ENCODE measurements at regions not wholly inside any gene's neighbourhood (a gene's known extent, or its start where the extent isn't known, plus 50 kb on each side); places are given as distances from the start of the nearest gene placed in this dataset.

DNA sequence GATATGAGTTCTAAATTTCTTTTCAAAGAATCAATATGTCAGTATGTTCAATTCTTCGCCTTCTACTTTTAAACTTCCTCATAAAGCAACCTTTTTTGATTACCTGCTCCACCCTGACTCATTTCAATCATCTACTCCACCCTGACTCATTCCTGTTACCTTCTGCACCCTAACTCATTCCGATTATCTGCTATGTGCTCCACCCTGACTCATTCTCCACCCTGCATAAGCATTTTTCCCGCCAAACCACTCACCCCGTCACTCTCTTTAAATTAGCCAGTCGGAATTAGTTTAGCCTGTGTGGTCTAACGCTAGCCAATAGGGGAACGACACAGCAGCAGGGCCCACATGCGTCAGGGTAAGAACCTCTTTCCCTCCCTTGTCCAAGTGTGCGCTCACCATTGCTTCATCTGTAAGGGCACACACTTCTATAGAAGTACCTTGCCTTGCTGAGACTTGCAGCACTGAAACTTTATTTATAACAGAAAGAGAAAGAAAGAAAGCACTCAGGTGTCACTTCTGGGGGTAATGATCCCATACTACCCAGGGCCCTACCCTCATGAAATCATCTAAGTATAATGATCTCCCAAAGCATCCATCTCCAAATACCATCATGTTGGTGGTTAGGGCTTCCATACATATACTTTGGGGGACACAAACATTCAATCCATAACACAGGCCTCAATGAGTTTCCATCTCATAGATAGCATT, 875.2 kb downstream of the RAPGEF2 start:
- Histone ChIP-seq H3K9me2 (replicated peaks; ENCODE audit: insufficient read depth, low read length) (no peaks in the 10 kb centered on the region), H2AFZ (ENCODE audit: low read length) (no peak overlapping the region), H3K79me2 (ENCODE audit: low read length) (no peaks in the 10 kb centered on the region), H3K4me2 (ENCODE audit: low read depth, low read length, poor library complexity, severe bottlenecking) (no peak overlapping the region), H3K4me3 (ENCODE audit: low read length) (no peak overlapping the region), H3K9me3 (ENCODE audit: low read length) (peaks cover 26% of the 10 kb centered on the region), H3K9ac (ENCODE audit: low read length) (no peak overlapping the region), H3K36me3 (ENCODE audit: insufficient read depth, low read length) (no peaks in the 10 kb centered on the region), H3K4me1 (ENCODE audit: low read length) (no peaks in the 10 kb centered on the region), H4K20me1 (ENCODE audit: insufficient read depth, low read depth, low read length) (no peaks in the 10 kb centered on the region), H3K27me3 (ENCODE audit: low read length) (no peaks in the 10 kb centered on the region), H3K27ac (ENCODE audit: low read length) (no peak overlapping the region)
- DNase-seq: no peak

DNA sequence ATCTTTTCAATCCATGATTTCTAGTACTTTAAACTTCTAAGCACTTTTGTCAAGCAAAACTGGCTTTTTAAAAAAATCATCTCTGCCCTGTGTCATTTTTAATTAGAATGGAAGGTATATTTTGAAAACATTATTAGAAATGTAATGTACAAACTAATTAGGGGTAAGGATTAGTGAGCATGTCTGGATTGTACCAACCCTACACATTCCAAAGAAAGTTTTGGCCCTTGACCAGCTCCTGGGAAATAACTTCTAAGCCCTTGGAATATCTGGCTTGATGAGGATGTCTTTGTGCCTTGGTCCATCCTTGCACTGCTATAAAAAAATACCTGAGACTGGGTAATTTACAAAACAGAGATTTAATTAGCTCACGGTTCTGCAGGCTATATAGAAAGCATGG, 876.5 kb downstream of the RAPGEF2 start:
- Histone ChIP-seq H3K4me3 (ENCODE audit: low read length) (no peak overlapping the region), H3K36me3 (ENCODE audit: insufficient read depth, low read length) (no peaks in the 10 kb centered on the region), H3K27me3 (ENCODE audit: low read length) (no peaks in the 10 kb centered on the region), H3K4me1 (ENCODE audit: low read length) (no peaks in the 10 kb centered on the region), H2AFZ (ENCODE audit: low read length) (no peak overlapping the region), H3K79me2 (ENCODE audit: low read length) (no peaks in the 10 kb centered on the region), H3K9ac (ENCODE audit: low read length) (no peak overlapping the region), H4K20me1 (ENCODE audit: insufficient read depth, low read depth, low read length) (no peaks in the 10 kb centered on the region), H3K9me2 (replicated peaks; ENCODE audit: insufficient read depth, low read length) (no peaks in the 10 kb centered on the region), H3K9me3 (ENCODE audit: low read length) (peaks cover 27% of the 10 kb centered on the region), H3K4me2 (ENCODE audit: low read depth, low read length, poor library complexity, severe bottlenecking) (no peak overlapping the region), H3K27ac (ENCODE audit: low read length) (no peak overlapping the region)
- no peak for DNase-seq

DNA sequence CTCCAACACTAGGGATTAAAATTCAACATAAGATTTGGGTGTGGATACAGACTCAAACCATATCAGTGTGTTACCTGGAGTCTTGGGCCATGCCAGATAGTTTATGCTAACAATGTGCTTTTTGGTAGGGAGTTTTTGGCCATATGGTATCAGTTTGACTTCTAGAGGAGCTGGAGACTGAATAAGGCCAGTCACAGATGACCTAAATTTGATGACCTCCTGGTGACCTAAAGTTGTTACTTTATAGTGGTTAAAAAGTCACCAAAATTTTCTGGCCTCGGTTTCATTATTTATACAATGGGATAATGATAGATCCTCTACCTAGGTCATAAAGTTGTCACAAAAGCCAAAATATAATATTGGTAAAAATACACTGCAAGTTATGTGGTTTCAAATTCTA, 877.1 kb downstream of the RAPGEF2 start:
- Histone ChIP-seq H2AFZ (ENCODE audit: low read length) (no peak overlapping the region), H3K9me3 (ENCODE audit: low read length) (peaks cover 29% of the 10 kb centered on the region), H3K9ac (ENCODE audit: low read length) (no peak overlapping the region), H3K79me2 (ENCODE audit: low read length) (no peaks in the 10 kb centered on the region), H3K4me2 (ENCODE audit: low read depth, low read length, poor library complexity, severe bottlenecking) (no peak overlapping the region), H3K4me1 (ENCODE audit: low read length) (no peaks in the 10 kb centered on the region), H3K36me3 (ENCODE audit: insufficient read depth, low read length) (no peaks in the 10 kb centered on the region), H3K9me2 (replicated peaks; ENCODE audit: insufficient read depth, low read length) (no peaks in the 10 kb centered on the region), H3K27ac (ENCODE audit: low read length) (no peak overlapping the region), H4K20me1 (ENCODE audit: insufficient read depth, low read depth, low read length) (no peaks in the 10 kb centered on the region), H3K27me3 (ENCODE audit: low read length) (no peaks in the 10 kb centered on the region), H3K4me3 (ENCODE audit: low read length) (no peak overlapping the region)
- no peak for DNase-seq

DNA sequence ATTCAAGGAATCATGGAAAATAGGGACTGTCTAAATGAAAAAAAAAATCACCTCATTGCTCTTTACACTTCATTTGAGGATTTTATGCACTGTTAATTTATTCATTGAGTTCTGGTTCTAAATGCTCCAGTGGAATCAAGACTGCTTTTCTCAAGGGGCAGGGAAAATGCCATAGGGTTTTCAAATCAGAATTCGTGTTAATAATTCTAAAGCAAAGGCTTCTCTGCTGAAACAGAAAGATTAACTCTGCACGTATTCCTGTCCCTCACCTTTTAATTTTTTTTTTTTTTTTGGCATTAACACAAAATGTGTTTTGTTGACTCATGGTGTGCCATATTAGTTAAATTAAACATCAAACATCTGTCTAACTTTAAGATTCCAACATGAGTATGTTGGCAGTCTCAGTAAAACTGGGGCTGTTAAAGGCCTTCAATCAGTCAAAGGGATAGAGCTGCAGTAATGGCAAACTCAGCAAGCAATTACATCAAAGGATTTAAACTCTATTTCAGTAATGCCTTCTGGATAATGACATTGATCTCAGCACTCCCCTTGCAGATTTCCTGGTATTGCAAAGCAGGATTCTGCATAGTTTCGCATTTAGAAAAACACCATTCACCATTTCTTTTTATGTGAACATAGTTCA, 878.1 kb downstream of the RAPGEF2 start:
- H3K9me3 ChIP-seq (ENCODE audit: low read length): peaks cover 31% of the 10 kb centered on the region
- no peaks in the 10 kb centered on the region for H3K36me3 ChIP-seq (ENCODE audit: insufficient read depth, low read length)
- no peak overlapping the region for H3K9ac ChIP-seq (ENCODE audit: low read length)
- H3K27me3 ChIP-seq (ENCODE audit: low read length): no peaks in the 10 kb centered on the region
- H4K20me1 ChIP-seq (ENCODE audit: insufficient read depth, low read depth, low read length): no peaks in the 10 kb centered on the region
- no peak overlapping the region for H2AFZ ChIP-seq (ENCODE audit: low read length)
- DNase-seq: no peak
- H3K4me2 ChIP-seq (ENCODE audit: low read depth, low read length, poor library complexity, severe bottlenecking): no peak overlapping the region
- H3K27ac ChIP-seq (ENCODE audit: low read length): no peak overlapping the region
- H3K9me2 ChIP-seq (replicated peaks; ENCODE audit: insufficient read depth, low read length): no peaks in the 10 kb centered on the region
- H3K4me1 ChIP-seq (ENCODE audit: low read length): no peaks in the 10 kb centered on the region
- no peak overlapping the region for H3K4me3 ChIP-seq (ENCODE audit: low read length)
- H3K79me2 ChIP-seq (ENCODE audit: low read length): no peaks in the 10 kb centered on the region

DNA sequence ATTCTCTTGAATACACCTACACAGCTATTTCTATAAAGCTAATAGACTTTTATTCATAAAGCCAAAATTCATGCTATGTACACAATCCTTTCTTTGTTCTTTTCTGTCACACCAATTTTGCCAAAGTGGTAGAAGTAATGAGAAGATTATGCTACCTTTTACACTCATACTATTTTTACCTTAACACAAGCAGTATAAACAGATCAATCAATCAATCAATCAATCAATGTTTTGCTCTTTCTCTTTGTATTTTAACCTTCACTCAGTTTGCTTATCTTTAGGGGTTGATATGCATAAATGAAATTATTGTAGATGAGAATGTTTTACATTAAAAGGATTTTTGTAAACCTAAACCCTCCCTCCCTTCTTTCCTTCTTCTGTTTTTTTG, 878.6 kb downstream of the RAPGEF2 start:
- Histone ChIP-seq H3K36me3 (ENCODE audit: insufficient read depth, low read length) (no peaks in the 10 kb centered on the region), H3K4me1 (ENCODE audit: low read length) (no peaks in the 10 kb centered on the region), H3K27ac (ENCODE audit: low read length) (no peak overlapping the region), H3K9me2 (replicated peaks; ENCODE audit: insufficient read depth, low read length) (no peaks in the 10 kb centered on the region), H3K4me2 (ENCODE audit: low read depth, low read length, poor library complexity, severe bottlenecking) (no peak overlapping the region), H3K4me3 (ENCODE audit: low read length) (no peak overlapping the region), H3K27me3 (ENCODE audit: low read length) (no peaks in the 10 kb centered on the region), H3K9me3 (ENCODE audit: low read length) (peaks cover 36% of the 10 kb centered on the region), H4K20me1 (ENCODE audit: insufficient read depth, low read depth, low read length) (no peaks in the 10 kb centered on the region), H2AFZ (ENCODE audit: low read length) (no peak overlapping the region), H3K9ac (ENCODE audit: low read length) (no peak overlapping the region), H3K79me2 (ENCODE audit: low read length) (no peaks in the 10 kb centered on the region)
- DNase-seq: no peak

DNA sequence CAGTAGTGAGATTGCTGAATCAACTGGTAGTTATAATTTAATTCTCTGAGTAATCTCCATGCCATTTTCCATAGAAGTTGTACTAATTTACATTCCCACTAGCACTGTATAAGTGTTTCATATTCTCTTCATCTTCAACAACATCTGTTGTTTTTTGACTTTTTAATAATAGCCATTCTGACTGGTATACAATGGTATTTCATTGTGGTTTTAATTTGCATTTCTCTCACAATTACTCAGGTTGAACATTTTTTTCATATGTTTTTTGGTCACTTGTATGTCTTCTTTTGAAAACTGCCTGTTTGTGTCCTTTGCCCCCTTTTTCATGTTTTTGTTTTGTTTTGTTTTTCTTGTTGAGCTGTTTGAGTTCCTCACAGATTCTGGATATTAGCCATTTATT, 880.2 kb downstream of the RAPGEF2 start:
- H3K79me2 ChIP-seq (ENCODE audit: low read length): no peaks in the 10 kb centered on the region
- H3K27me3 ChIP-seq (ENCODE audit: low read length): no peaks in the 10 kb centered on the region
- H4K20me1 ChIP-seq (ENCODE audit: insufficient read depth, low read depth, low read length): no peaks in the 10 kb centered on the region
- no peaks in the 10 kb centered on the region for H3K36me3 ChIP-seq (ENCODE audit: insufficient read depth, low read length)
- no peak overlapping the region for H3K4me2 ChIP-seq (ENCODE audit: low read depth, low read length, poor library complexity, severe bottlenecking)
- H3K27ac ChIP-seq (ENCODE audit: low read length): no peak overlapping the region
- H3K9ac ChIP-seq (ENCODE audit: low read length): no peak overlapping the region
- H2AFZ ChIP-seq (ENCODE audit: low read length): no peak overlapping the region
- H3K9me2 ChIP-seq (replicated peaks; ENCODE audit: insufficient read depth, low read length): no peaks in the 10 kb centered on the region
- DNase-seq: no peak
- H3K9me3 ChIP-seq (ENCODE audit: low read length): peaks cover 44% of the 10 kb centered on the region
- H3K4me1 ChIP-seq (ENCODE audit: low read length): no peaks in the 10 kb centered on the region
- H3K4me3 ChIP-seq (ENCODE audit: low read length): no peak overlapping the region

DNA sequence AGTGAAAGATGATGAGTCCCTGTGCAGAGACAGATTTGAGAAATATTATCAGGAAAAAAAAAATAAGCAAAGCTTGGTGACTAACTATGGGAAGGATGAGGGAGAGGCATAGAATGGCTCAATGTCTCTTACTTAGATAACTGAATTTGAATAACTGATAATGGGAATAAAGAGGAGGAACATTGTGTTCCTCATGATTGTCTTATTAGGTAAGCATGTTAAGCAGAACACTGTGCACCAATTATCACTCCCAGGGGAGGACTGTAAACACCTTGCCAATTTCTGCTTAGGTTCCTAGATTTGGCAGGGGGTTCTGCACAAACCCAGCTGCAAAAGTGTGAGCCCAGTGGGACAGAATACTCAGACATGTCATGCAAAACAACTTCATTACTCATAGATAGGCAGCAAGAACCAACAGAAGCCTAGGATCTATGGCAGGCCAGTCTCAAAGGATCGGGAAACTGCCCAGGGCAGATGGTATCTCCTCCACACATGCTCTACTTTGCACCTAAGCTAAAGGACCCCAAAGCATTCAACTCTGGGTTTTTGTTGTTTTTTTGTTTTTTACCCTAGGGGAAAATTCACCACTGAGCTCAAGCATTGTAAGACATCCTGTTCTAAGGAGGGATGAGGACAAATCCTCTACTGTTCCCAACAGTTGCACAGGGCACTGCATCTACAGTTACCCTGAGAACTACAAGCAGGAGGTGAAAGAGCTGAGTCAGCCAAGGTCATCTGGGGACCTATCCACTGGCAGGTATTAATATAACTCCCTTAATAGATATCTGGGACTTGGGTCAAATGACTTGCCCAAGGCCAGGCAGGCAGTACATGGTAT, 907.0 kb downstream of the RAPGEF2 start:
- Histone ChIP-seq H3K4me2 (ENCODE audit: low read depth, low read length, poor library complexity, severe bottlenecking) (no peak overlapping the region), H4K20me1 (ENCODE audit: insufficient read depth, low read depth, low read length) (no peaks in the 10 kb centered on the region), H3K9ac (ENCODE audit: low read length) (no peak overlapping the region), H3K4me1 (ENCODE audit: low read length) (no peaks in the 10 kb centered on the region), H3K36me3 (ENCODE audit: insufficient read depth, low read length) (no peaks in the 10 kb centered on the region), H3K27me3 (ENCODE audit: low read length) (no peaks in the 10 kb centered on the region), H3K4me3 (ENCODE audit: low read length) (no peak overlapping the region), H2AFZ (ENCODE audit: low read length) (no peak overlapping the region), H3K27ac (ENCODE audit: low read length) (no peak overlapping the region), H3K9me3 (ENCODE audit: low read length) (peaks cover 18% of the 10 kb centered on the region), H3K79me2 (ENCODE audit: low read length) (no peaks in the 10 kb centered on the region), H3K9me2 (replicated peaks; ENCODE audit: insufficient read depth, low read length) (no peaks in the 10 kb centered on the region)
- no peak for DNase-seq

DNA sequence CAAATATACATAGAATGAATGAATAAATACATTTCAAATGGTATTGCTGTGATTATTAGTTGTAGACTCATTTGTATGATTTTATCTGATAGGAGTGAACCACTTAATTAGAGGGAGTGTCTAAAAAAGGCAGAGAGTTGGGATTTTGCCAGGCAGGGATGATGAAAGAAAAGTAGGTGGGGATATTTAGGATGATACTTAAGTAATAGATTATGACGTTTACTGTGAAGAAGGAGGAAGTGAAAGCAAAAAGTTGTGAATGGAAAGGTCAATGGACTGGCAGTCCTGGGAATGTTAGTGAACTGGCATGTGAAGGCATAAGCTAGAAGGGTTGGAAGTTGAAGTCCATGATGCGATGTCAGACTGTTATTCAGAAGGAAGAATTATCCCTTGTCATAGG, 917.1 kb downstream of the RAPGEF2 start:
- DNase-seq: no peak
- Histone ChIP-seq H3K9me2 (replicated peaks; ENCODE audit: insufficient read depth, low read length) (no peaks in the 10 kb centered on the region), H3K9ac (ENCODE audit: low read length) (no peak overlapping the region), H3K36me3 (ENCODE audit: insufficient read depth, low read length) (no peaks in the 10 kb centered on the region), H3K27ac (ENCODE audit: low read length) (no peak overlapping the region), H3K4me3 (ENCODE audit: low read length) (no peak overlapping the region), H3K9me3 (ENCODE audit: low read length) (peaks cover 43% of the 10 kb centered on the region), H3K27me3 (ENCODE audit: low read length) (no peaks in the 10 kb centered on the region), H3K79me2 (ENCODE audit: low read length) (no peaks in the 10 kb centered on the region), H2AFZ (ENCODE audit: low read length) (no peak overlapping the region), H3K4me1 (ENCODE audit: low read length) (no peaks in the 10 kb centered on the region), H3K4me2 (ENCODE audit: low read depth, low read length, poor library complexity, severe bottlenecking) (no peak overlapping the region), H4K20me1 (ENCODE audit: insufficient read depth, low read depth, low read length) (no peaks in the 10 kb centered on the region)

Data from Karpas-422 (cell line).